CD4-positive, alpha-beta T cell (primary cell): ENCODE measurements at regions not wholly inside any gene's neighbourhood (a gene's known extent, or its start where the extent isn't known, plus 50 kb on each side); places are given as distances from the start of the nearest gene placed in this dataset.

Source experiments
- ATAC-seq: fragments of 200-7000 bp; cut with Tn5 transposase; one replicate; pipeline ENCODE4 v1.10.0; 2022; ENCODE audit warnings: mild to moderate bottlenecking; ENCODE audit not compliant: poor library complexity
- CTCF ChIA-PET: fragments of 350-600 bp; sonication (Branson Sonifier 250); formaldehyde crosslinking; loops from one replicate; lab custom pipeline; 2021; ENCODE audit warnings: antibody characterized with exemption, inconsistent platforms; lab: Charles Lee
- POLR2A ChIA-PET: fragments of 350-600 bp; sonication (Branson Sonifier 250); formaldehyde crosslinking; loops from one replicate; lab custom pipeline; 2021; ENCODE audit warnings: antibody characterized with exemption, inconsistent platforms; lab: Charles Lee
- DNase-seq, 14 experiments: peaks; one replicate each; pipeline ENCODE4 v3.0.0-alpha.2; 2013 to 2020; ENCODE audit warnings: mixed read lengths in 2 of 14
- H3K27ac ChIP-seq, 2 donors: one replicate each; pipeline versions ENCODE4 v1.5.1 to v1.7.0; 2013; ENCODE audit warnings: low read length in 2 of 2, low read depth in 1 of 2, mild to moderate bottlenecking in 1 of 2
- H3K27me3 ChIP-seq, 2 experiments: 1 replicate in 1 of 2; 2 replicates in 1 of 2; pipeline versions ENCODE4 v1.6.1 to v1.7.0; 2013; ENCODE audit warnings: low read length in 2 of 2, control low read depth in 1 of 2, mild to moderate bottlenecking in 1 of 2, moderate library complexity in 1 of 2; ENCODE audit not compliant: insufficient read depth in 2 of 2, control insufficient read depth in 1 of 2
- H3K36me3 ChIP-seq: one replicate; pipeline ENCODE4 v1.6.1; 2013; ENCODE audit warnings: low read length, control low read depth; ENCODE audit not compliant: insufficient read depth
- H3K4me1 ChIP-seq: one replicate; pipeline ENCODE4 v1.6.1; 2013; ENCODE audit warnings: low read length, control low read depth; ENCODE audit not compliant: insufficient read depth
- H3K4me3 ChIP-seq: one replicate; pipeline ENCODE4 v1.5.1; 2013; ENCODE audit warnings: mild to moderate bottlenecking, low read length, moderate library complexity
- H3K9me3 ChIP-seq, 2 experiments: 1 replicate in 1 of 2; 2 replicates in 1 of 2; pipeline versions ENCODE4 v1.6.1 to v1.7.0; 2013; ENCODE audit warnings: low read length in 2 of 2, mild to moderate bottlenecking in 2 of 2, control low read depth in 1 of 2, moderate library complexity in 1 of 2; ENCODE audit not compliant: control insufficient read depth in 1 of 2, insufficient read depth in 1 of 2
- H3K27ac Mint-ChIP-seq: one replicate; pipeline ENCODE4 v1.8.0; 2020; ENCODE audit warnings: mixed read lengths
- H3K27me3 Mint-ChIP-seq: one replicate; pipeline ENCODE4 v1.8.0; 2021; ENCODE audit warnings: mixed read lengths
- H3K36me3 Mint-ChIP-seq: one replicate; pipeline ENCODE4 v1.8.0; 2021; ENCODE audit warnings: low read depth, mixed read lengths
- H3K4me1 Mint-ChIP-seq: one replicate; pipeline ENCODE4 v1.8.0; 2021; ENCODE audit warnings: low read depth, mixed read lengths
- H3K4me3 Mint-ChIP-seq: one replicate; pipeline ENCODE4 v1.8.0; 2020; ENCODE audit warnings: mild to moderate bottlenecking, mixed read lengths
- H3K9me3 Mint-ChIP-seq: one replicate; pipeline ENCODE4 v1.8.0; 2020; ENCODE audit warnings: mixed read lengths
- CTCF ChIP-seq: fragments of 200-600 bp; IDR thresholded peaks from one replicate; pipeline ENCODE4 v1.8.0; 2022; ENCODE audit warnings: antibody characterized with exemption, mild to moderate bottlenecking
- intact Hi-C, 2 experiments: fragments of 100-400 bp; cut with DNase I in 1 of 2; cut with micrococcal nuclease in 1 of 2; formaldehyde crosslinking; loops; one replicate each; pipeline versions ENCODE4 v1.15.1 to v1.9.0; 2023 to 2025; cut with DNase I, micrococcal nuclease

GRCh38 chr3:72345237-72345878 lies 502.9 kb downstream of the SHQ1 start:
- H3K4me3 Mint-ChIP-seq: peak overlapping the region; percentile 5
- CTCF ChIA-PET: no interaction called here
- Histone ChIP-seq H3K9me3 (no peaks in the 10 kb centered on the region), H3K36me3 (no peaks in the 10 kb centered on the region), H3K27ac (peak overlapping the region in 1 of 2 donors; percentile 16), H3K27me3 (no peaks in the 10 kb centered on the region), H3K4me3 (no peak overlapping the region), H3K4me1 (peaks cover 44% of the 10 kb centered on the region)
- no peaks in the 10 kb centered on the region for H3K9me3 Mint-ChIP-seq
- peak in 4 of 14 experiments; percentile 14 to 34 (median 26) for DNase-seq
- ATAC-seq: peak; percentile 23
- intact Hi-C loops: loop anchor here in 1 of 2 experiments (5.0 kb wide), 1 partner anchor 93 kb away; no protein-coding TSS in a partner anchor
- TF ChIP-seq CTCF: no peak
- H3K27me3 Mint-ChIP-seq: no peaks in the 10 kb centered on the region
- peak overlapping the region; percentile 22 for H3K27ac Mint-ChIP-seq
- POLR2A ChIA-PET: interaction anchor here (0.7 to 1.1 kb wide), 3 partner anchors 46 to 477 kb away, joined by 3 to 4 read pairs (median 3); no protein-coding TSS in a partner anchor
- no peaks in the 10 kb centered on the region for H3K36me3 Mint-ChIP-seq
- H3K4me1 Mint-ChIP-seq: peaks cover 73% of the 10 kb centered on the region

- H3K36me3 ChIP-seq: no peaks in the 10 kb centered on the region
- Mint-ChIP-seq H3K4me3 (no peak overlapping the region), H3K36me3 (no peaks in the 10 kb centered on the region), H3K27ac (peak overlapping the region; percentile 52), H3K27me3 (no peaks in the 10 kb centered on the region), H3K4me1 (peaks cover 73% of the 10 kb centered on the region), H3K9me3 (no peaks in the 10 kb centered on the region)
- H3K27me3 ChIP-seq: no peaks in the 10 kb centered on the region
- no peak overlapping the region for H3K27ac ChIP-seq
- CTCF ChIA-PET: no interaction called here
- H3K4me3 ChIP-seq: no peak overlapping the region
- POLR2A ChIA-PET: no interaction called here
- intact Hi-C loops: loop anchor here in 1 of 2 experiments (5.0 kb wide), 1 partner anchor 92 kb away; no protein-coding TSS in a partner anchor
- ATAC-seq (no peak), DNase-seq (no peak)
- no peak for TF ChIP-seq CTCF
- H3K4me1 ChIP-seq: peaks cover 44% of the 10 kb centered on the region
- H3K9me3 ChIP-seq: no peaks in the 10 kb centered on the region
These were observed 503.6 kb downstream of the SHQ1 start for GRCh38 chr3:72344647-72345046.

- H3K4me1 Mint-ChIP-seq: peaks cover 69% of the 10 kb centered on the region
- Histone ChIP-seq H3K4me1 (peaks cover 44% of the 10 kb centered on the region), H3K27ac (no peak overlapping the region), H3K4me3 (no peak overlapping the region), H3K9me3 (no peaks in the 10 kb centered on the region), H3K27me3 (no peaks in the 10 kb centered on the region), H3K36me3 (no peaks in the 10 kb centered on the region)
- ATAC-seq: no peak
- ChIA-PET CTCF (no interaction called here), POLR2A (no interaction called here)
- intact Hi-C loops: no loop called here
- peak in 1 of 14 experiments; percentile 22 for DNase-seq
- no peaks in the 10 kb centered on the region for H3K27me3 Mint-ChIP-seq
- H3K36me3 Mint-ChIP-seq: no peaks in the 10 kb centered on the region
- TF ChIP-seq CTCF: no peak
- H3K9me3 Mint-ChIP-seq: no peaks in the 10 kb centered on the region
- no peak overlapping the region for H3K4me3 Mint-ChIP-seq
- peak overlapping the region; percentile 52 for H3K27ac Mint-ChIP-seq
These were observed 504.0 kb downstream of the SHQ1 start for GRCh38 chr3:72344236-72344635.
